ENCODE measurements at regions not wholly inside any gene's neighbourhood (a gene's known extent, or its start where the extent isn't known, plus 50 kb on each side); places are given as distances from the start of the nearest gene placed in this dataset.

GRCh38 chr4:14934704-14935390 lies 67.4 kb upstream of the CPEB2 start:
- intact Hi-C loops (cut with DNase I): no loop called here
- no peak for DNase-seq

- intact Hi-C loops (cut with DNase I): no loop called here
- DNase-seq: no peak
These were observed 58.5 kb upstream of the CPEB2 start for GRCh38 chr4:14943749-14944148.

GRCh38 chr4:14952352-14952751 lies 49.9 kb upstream of the CPEB2 start:
- DNase-seq: no peak
- intact Hi-C loops (cut with DNase I): no loop called here
